CD4-positive, alpha-beta T cell treated with Interleukin-1 beta for 1 hour (primary cell): ENCODE measurements at regions not wholly inside any gene's neighbourhood (a gene's known extent, or its start where the extent isn't known, plus 50 kb on each side); places are given as distances from the start of the nearest gene placed in this dataset.
A peak's percentile ranks its signal among the peaks of the same experiment; 100 is the strongest.
"Not testable (repeated sequence)": the region's sequence is repeated elsewhere in the genome, so short reads cannot be mapped to it uniquely, and the experiment has no call there.

Experiments used
- DNase-seq, 2 donors: peaks; one replicate each; pipeline ENCODE4 v3.0.0-alpha.2; 2020 to 2022

GRCh38 chr5:74534397-74535129 is 106.0 kb downstream of the ENC1 start:
- DNase-seq: no peak

GRCh38 chr5:74530326-74531050 is 110.0 kb downstream of the ENC1 start:
- DNase-seq: no peak

GRCh38 chr5:74529101-74529500 is 111.4 kb downstream of the ENC1 start:
- no peak for DNase-seq

- DNase-seq: no peak
Measured at GRCh38 chr5:74526111-74526510, 114.4 kb downstream of the ENC1 start.

- not testable (repeated sequence) for DNase-seq
Measured at GRCh38 chr5:74524767-74525166, 115.8 kb downstream of the ENC1 start.

- not testable (repeated sequence) for DNase-seq
Measured at GRCh38 chr5:74523698-74524097, 116.8 kb downstream of the ENC1 start.

- not testable (repeated sequence) for DNase-seq
Measured at GRCh38 chr5:74522838-74523237, 117.7 kb downstream of the ENC1 start.

GRCh38 chr5:74521401-74521800 is 119.1 kb downstream of the ENC1 start:
- no peak for DNase-seq

- DNase-seq: no peak
Measured at GRCh38 chr5:74519679-74520078, 120.8 kb downstream of the ENC1 start.

GRCh38 chr5:74519161-74519571 is 121.4 kb downstream of the ENC1 start:
- DNase-seq: peak in 1 of 2 donors; percentile 8

- DNase-seq: no peak
Measured at GRCh38 chr5:74517700-74518099, 122.8 kb downstream of the ENC1 start.

GRCh38 chr5:74516211-74516636 is 124.3 kb downstream of the ENC1 start:
- no peak for DNase-seq

GRCh38 chr5:74514888-74515551 is 125.5 kb downstream of the ENC1 start:
- DNase-seq: no peak

- DNase-seq: not testable (repeated sequence)
Measured at GRCh38 chr5:74511770-74512169, 128.8 kb downstream of the ENC1 start.

- no peak for DNase-seq
Measured at GRCh38 chr5:74510476-74511075, 130.0 kb downstream of the ENC1 start.

GRCh38 chr5:74507370-74508005 is 133.0 kb downstream of the ENC1 start:
- no peak for DNase-seq

- DNase-seq: no peak
Measured at GRCh38 chr5:74506119-74506518, 134.4 kb downstream of the ENC1 start.

- no peak for DNase-seq
Measured at GRCh38 chr5:74504463-74504862, 136.1 kb downstream of the ENC1 start.

GRCh38 chr5:74502479-74502950 is 138.0 kb downstream of the ENC1 start:
- no peak for DNase-seq

GRCh38 chr5:74501674-74502478 is 138.7 kb downstream of the ENC1 start:
- DNase-seq: no peak

- no peak for DNase-seq
Measured at GRCh38 chr5:74500110-74500917, 140.2 kb downstream of the ENC1 start.
